Transverse colon (tissue), 4 donors: ENCODE measurements at regions not wholly inside any gene's neighbourhood (a gene's known extent, or its start where the extent isn't known, plus 50 kb on each side); places are given as distances from the start of the nearest gene placed in this dataset.

Source experiments
- DNase-seq: peaks from one replicate; pipeline ENCODE4 v3.0.0-alpha.2; 2019
- H3K27ac ChIP-seq, 4 donors: fragments of 200-600 bp; sonication (generic); 2 replicates each; pipeline ENCODE4 v1.5.1; 2016 to 2018; ENCODE audit warnings: inconsistent platforms in 4 of 4
- H3K27me3 ChIP-seq: fragments of 200-600 bp; sonication (generic); 2 replicates; pipeline ENCODE4 v1.5.1; 2017; ENCODE audit warnings: inconsistent platforms
- H3K36me3 ChIP-seq, 4 donors: fragments of 200-600 bp; sonication (generic); 2 replicates each; pipeline ENCODE4 v1.5.1; 2017 to 2019; ENCODE audit warnings: inconsistent platforms in 4 of 4
- H3K4me1 ChIP-seq, 4 donors: fragments of 200-600 bp; sonication (generic); 2 replicates each; pipeline ENCODE4 v1.5.1; 2017 to 2020; ENCODE audit warnings: inconsistent platforms in 4 of 4
- H3K4me3 ChIP-seq, 4 donors: fragments of 200-600 bp; sonication (generic); 1 replicate in 1 of 4; 2 replicates in 3 of 4; pipeline versions ENCODE4 v1.5.1 to v1.6.1; 2017 to 2019; ENCODE audit warnings: inconsistent platforms in 4 of 4
- H3K9me3 ChIP-seq, 2 donors: fragments of 200-600 bp; sonication (generic); 2 replicates each; pipeline ENCODE4 v1.5.1; 2017 to 2019; ENCODE audit warnings: inconsistent platforms in 2 of 2
- EP300 ChIP-seq: sonication (generic); formaldehyde crosslinking; IDR thresholded peaks from one replicate; pipeline ENCODE4 v1.6.1; 2017; ENCODE audit warnings: antibody characterized with exemption, low read depth
- POLR2A ChIP-seq: fragments of 450-650 bp; IDR thresholded peaks from one replicate; pipeline ENCODE4 v1.6.1; 2016; ENCODE audit warnings: antibody characterized with exemption, mild to moderate bottlenecking, moderate library complexity
- POLR2AphosphoS5 ChIP-seq, 3 donors: sonication (generic); formaldehyde crosslinking; IDR thresholded peaks; one replicate each; pipeline ENCODE4 v1.6.1; 2016; ENCODE audit warnings: antibody characterized with exemption in 3 of 3
- WGBS, 2 donors: methylation state at CpG; one replicate each; pipeline ENCODE4 v1.1.5; 2018; ENCODE audit warnings: low coverage in 1 of 2; 5-methylcytosine and 5-hydroxymethylcytosine counted together
- in situ Hi-C, 4 donors: fragments of 200-750 bp; cut with MboI; loops; one replicate each; pipeline versions ENCODE4 v1.15.0 to v1.15.1; 2017; ENCODE audit warnings: low sequenced_read_pairs in 3 of 4, low pct_ligation_motif_present in 1 of 4, low pct_unique_long_range_greater_than_20kb in 1 of 4
- intact Hi-C: fragments of 100-400 bp; cut with DNase I; formaldehyde crosslinking; loops from one replicate; pipeline ENCODE4 v1.15.1; 2023; ENCODE audit warnings: low total_unique reads
- TF ChIP-seq, protein P1 (sequence below), 5 experiments: fragments of 200-600 bp in 3 of 5; fragments of 450-650 bp in 2 of 5; sonication (generic) in 3 of 5; IDR thresholded peaks; 1 replicate in 2 of 5; 2 replicates in 3 of 5; pipeline ENCODE4 v1.5.1; 2016 to 2017; ENCODE audit warnings: antibody characterized with exemption in 5 of 5, inconsistent platforms in 3 of 5, mild to moderate bottlenecking in 2 of 5, moderate library complexity in 1 of 5

DNA sequence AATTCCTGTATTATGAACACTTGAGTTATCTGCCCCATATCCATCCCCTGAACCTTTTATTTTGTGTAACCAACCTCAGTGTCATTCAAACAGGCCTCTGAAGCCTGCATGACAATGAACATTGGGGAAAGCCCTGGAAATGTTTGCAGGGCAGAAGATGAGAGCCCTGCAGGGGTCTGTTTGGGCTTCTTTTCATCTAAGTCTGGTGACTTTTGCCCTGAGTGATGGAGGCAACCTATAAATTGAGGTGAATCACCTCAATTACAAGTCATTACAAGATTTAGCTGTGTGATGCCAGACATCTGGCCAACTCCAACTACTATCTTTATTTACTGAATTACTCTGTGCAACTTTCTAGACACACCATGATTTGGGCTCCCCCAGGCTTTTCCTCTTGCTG is 189.2 kb downstream of the MAF start:
- no peaks in the 10 kb centered on the region for H3K27me3 ChIP-seq
- in situ Hi-C loops (no loop called here), intact Hi-C loops (no loop called here)
- H3K27ac ChIP-seq: no peak overlapping the region
- TF ChIP-seq EP300 (no peak), POLR2AphosphoS5 (IDR thresholded peaks at IDR 0.05) (no peak), POLR2A (no peak)
- TF ChIP-seq, protein P1, sequence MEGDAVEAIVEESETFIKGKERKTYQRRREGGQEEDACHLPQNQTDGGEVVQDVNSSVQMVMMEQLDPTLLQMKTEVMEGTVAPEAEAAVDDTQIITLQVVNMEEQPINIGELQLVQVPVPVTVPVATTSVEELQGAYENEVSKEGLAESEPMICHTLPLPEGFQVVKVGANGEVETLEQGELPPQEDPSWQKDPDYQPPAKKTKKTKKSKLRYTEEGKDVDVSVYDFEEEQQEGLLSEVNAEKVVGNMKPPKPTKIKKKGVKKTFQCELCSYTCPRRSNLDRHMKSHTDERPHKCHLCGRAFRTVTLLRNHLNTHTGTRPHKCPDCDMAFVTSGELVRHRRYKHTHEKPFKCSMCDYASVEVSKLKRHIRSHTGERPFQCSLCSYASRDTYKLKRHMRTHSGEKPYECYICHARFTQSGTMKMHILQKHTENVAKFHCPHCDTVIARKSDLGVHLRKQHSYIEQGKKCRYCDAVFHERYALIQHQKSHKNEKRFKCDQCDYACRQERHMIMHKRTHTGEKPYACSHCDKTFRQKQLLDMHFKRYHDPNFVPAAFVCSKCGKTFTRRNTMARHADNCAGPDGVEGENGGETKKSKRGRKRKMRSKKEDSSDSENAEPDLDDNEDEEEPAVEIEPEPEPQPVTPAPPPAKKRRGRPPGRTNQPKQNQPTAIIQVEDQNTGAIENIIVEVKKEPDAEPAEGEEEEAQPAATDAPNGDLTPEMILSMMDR (IDR thresholded peaks at IDR 0.05): no peak
- H3K4me3 ChIP-seq: no peak overlapping the region
- no peaks in the 10 kb centered on the region for H3K36me3 ChIP-seq
- H3K4me1 ChIP-seq: no peaks in the 10 kb centered on the region
- DNase-seq: no peak
- H3K9me3 ChIP-seq: no peaks in the 10 kb centered on the region

DNA sequence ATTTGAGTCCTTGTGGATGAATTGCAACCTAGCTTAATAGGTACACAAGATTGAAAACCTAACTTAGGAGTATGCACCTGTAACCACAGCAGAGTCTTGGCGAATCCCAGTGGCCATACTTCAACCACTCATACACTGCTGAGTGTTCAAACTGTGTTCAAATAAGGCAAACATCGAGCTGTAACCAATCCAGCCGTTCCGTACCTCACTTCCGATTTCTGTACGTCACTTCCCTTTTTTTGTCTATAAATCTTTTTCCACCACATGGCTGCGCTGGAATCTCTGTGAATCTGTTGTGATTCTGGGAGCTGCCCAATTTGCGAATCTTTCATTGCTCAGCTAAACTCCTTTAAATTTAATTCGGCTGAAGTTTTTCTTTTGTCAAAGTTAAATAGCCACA is 190.6 kb downstream of the MAF start:
- WGBS, 2 donors: 87% methylated on average over 3 to 9 of the region's 9 CpGs
- Histone ChIP-seq H3K4me3 (no peak overlapping the region), H3K27ac (no peak overlapping the region), H3K27me3 (no peaks in the 10 kb centered on the region), H3K9me3 (no peaks in the 10 kb centered on the region), H3K36me3 (no peaks in the 10 kb centered on the region), H3K4me1 (no peaks in the 10 kb centered on the region)
- intact Hi-C loops (no loop called here), in situ Hi-C loops (no loop called here)
- TF ChIP-seq POLR2AphosphoS5 (IDR thresholded peaks at IDR 0.05): no peak
- no peak for DNase-seq

DNA sequence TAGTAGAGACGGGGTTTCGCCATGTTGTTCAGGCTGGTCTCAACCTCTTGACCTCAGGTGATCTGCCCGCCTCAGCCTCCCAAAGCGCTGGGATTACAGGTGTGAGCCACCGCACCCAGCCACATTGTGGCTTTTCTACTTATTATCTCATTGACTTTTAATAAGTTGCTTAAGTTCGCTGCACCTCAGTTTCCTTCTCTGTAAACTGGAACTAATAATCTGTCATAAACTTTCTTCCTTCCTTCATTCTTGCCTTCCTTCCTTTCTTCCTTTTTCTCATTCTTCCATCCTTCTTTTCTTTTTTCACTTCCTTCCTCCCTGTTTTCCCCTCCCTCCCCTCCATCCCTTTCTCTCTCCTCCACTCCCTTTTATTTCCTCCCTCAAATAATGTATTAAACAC is 192.2 kb downstream of the MAF start:
- H3K9me3 ChIP-seq: no peaks in the 10 kb centered on the region
- no peaks in the 10 kb centered on the region for H3K36me3 ChIP-seq
- intact Hi-C loops (no loop called here), in situ Hi-C loops (no loop called here)
- H3K4me3 ChIP-seq: no peak overlapping the region
- no peak overlapping the region for H3K27ac ChIP-seq
- TF ChIP-seq POLR2A (no peak), EP300 (no peak), POLR2AphosphoS5 (IDR thresholded peaks at IDR 0.05) (no peak)
- TF ChIP-seq, protein P1 (IDR thresholded peaks at IDR 0.05): no peak
- no peaks in the 10 kb centered on the region for H3K27me3 ChIP-seq
- WGBS, 2 donors: 81 to 100% methylated on average over 1 to 6 of the region's 6 CpGs
- H3K4me1 ChIP-seq: peaks cover 0 to 3% (median under 1%) of the 10 kb centered on the region in 4 donors
- DNase-seq: no peak

DNA sequence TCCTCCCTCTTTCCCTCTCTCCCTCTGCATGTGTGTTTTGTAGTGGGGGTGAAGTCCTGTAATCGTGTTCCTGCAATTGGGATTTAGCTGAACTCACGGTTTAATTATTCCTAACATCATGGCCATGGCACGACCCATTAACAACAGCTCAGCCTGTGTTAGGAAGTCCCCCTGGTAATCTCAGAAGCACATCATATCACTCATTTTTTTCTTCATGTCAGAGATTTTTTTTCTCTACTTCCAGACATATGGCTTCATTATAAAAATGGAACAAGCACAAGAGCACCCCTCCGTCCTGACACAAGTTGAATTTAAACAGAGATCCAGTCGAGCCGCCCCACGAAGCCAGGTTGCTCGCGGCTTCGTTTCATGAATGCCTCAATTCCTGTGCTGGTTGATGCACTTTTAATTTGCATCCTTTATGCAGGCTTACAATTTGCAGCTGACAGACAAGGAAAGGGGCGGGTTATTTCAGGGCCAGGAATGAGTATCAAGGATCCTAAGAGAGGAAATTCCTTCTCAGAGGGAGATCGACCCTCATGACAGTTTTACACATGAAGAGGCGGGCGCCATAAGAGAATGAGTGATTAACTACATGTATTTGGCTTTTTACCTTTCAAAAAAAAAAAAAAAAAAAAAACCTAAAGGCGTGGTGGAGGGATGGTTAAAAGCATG is 192.9 kb downstream of the MAF start:
- no peak for DNase-seq
- TF ChIP-seq, protein P1 (IDR thresholded peaks at IDR 0.05): no peak
- TF ChIP-seq POLR2AphosphoS5 (IDR thresholded peaks at IDR 0.05) (no peak), POLR2A (no peak), EP300 (no peak)
- Histone ChIP-seq H3K27ac (no peak overlapping the region), H3K4me3 (no peak overlapping the region), H3K4me1 (peaks cover 0 to 9% (median 6%) of the 10 kb centered on the region in 4 donors), H3K36me3 (no peaks in the 10 kb centered on the region), H3K9me3 (no peaks in the 10 kb centered on the region), H3K27me3 (no peaks in the 10 kb centered on the region)
- intact Hi-C loops (no loop called here), in situ Hi-C loops (no loop called here)
- WGBS, 2 donors: 79 to 83% methylated on average over 13 to 15 of the region's 15 CpGs

DNA sequence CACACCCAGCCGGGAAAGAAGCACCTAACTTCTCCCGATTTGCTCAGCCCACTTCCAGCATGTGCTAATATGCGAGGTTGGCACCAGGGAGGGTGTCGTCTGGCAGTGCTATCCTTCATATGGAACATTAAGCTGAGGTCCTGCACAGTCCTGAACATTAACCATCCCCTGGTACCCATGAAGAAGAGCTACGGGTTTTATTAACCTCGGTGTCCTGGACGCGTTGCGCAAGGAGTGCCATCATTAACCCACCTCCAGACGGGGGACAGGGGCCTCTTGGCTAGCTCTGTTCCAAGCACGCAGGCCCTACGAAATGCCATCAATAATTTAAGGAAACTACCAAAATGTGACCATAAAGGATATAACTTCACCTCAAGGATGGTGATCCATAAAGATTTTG is 193.5 kb downstream of the MAF start:
- 94 to 96% methylated on average over 3 to 12 of the region's 12 CpGs for WGBS, 2 donors
- no peaks in the 10 kb centered on the region for H3K9me3 ChIP-seq
- no peaks in the 10 kb centered on the region for H3K36me3 ChIP-seq
- no peak overlapping the region for H3K27ac ChIP-seq
- H3K4me1 ChIP-seq: peaks cover 0 to 15% (median 9%) of the 10 kb centered on the region in 4 donors
- TF ChIP-seq EP300 (no peak), POLR2AphosphoS5 (IDR thresholded peaks at IDR 0.05) (no peak), POLR2A (no peak)
- TF ChIP-seq, protein P1 (IDR thresholded peaks at IDR 0.05): no peak
- DNase-seq: no peak
- H3K4me3 ChIP-seq: no peak overlapping the region
- intact Hi-C loops: no loop called here
- in situ Hi-C loops: no loop called here
- no peaks in the 10 kb centered on the region for H3K27me3 ChIP-seq
